Activated CD8-positive, alpha-beta T cell treated with anti-CD3 and anti-CD28 coated beads for 36 hours (primary cell): ENCODE measurements at regions not wholly inside any gene's neighbourhood (a gene's known extent, or its start where the extent isn't known, plus 50 kb on each side); places are given as distances from the start of the nearest gene placed in this dataset.
"Not testable (repeated sequence)": the region's sequence is repeated elsewhere in the genome, so short reads cannot be mapped to it uniquely, and the experiment has no call there.

Experiments
- ATAC-seq: fragments of 200-7000 bp; cut with Tn5 transposase; one replicate; pipeline ENCODE4 v1.10.0; 2021; ENCODE audit warnings: mild to moderate bottlenecking, moderate library complexity
- CTCF ChIA-PET: fragments of 350-600 bp; sonication (Branson Sonifier 250); formaldehyde crosslinking; loops from one replicate; lab custom pipeline; 2021; ENCODE audit warnings: antibody characterized with exemption; lab: Charles Lee
- POLR2A ChIA-PET: fragments of 350-600 bp; sonication (Branson Sonifier 250); formaldehyde crosslinking; loops from one replicate; lab custom pipeline; 2021; ENCODE audit warnings: antibody characterized with exemption; lab: Charles Lee
- DNase-seq: peaks from one replicate; pipeline ENCODE4 v3.0.0-alpha.2; 2020
- H3K27ac Mint-ChIP-seq: one replicate; pipeline ENCODE4 v1.8.0; 2021; ENCODE audit warnings: mild to moderate bottlenecking, mixed read lengths
- H3K27me3 Mint-ChIP-seq: one replicate; pipeline ENCODE4 v1.8.0; 2021; ENCODE audit warnings: mixed read lengths
- H3K36me3 Mint-ChIP-seq: one replicate; pipeline ENCODE4 v1.8.0; 2021; ENCODE audit warnings: low read depth, mixed read lengths
- H3K4me1 Mint-ChIP-seq: one replicate; pipeline ENCODE4 v1.8.0; 2021; ENCODE audit warnings: low read depth, mixed read lengths
- H3K4me3 Mint-ChIP-seq: one replicate; pipeline ENCODE4 v1.8.0; 2021; ENCODE audit warnings: mild to moderate bottlenecking, moderate library complexity, mixed read lengths
- H3K9me3 Mint-ChIP-seq: one replicate; pipeline ENCODE4 v1.8.0; 2021; ENCODE audit warnings: mixed read lengths
- CTCF ChIP-seq: fragments of 200-600 bp; IDR thresholded peaks from one replicate; pipeline ENCODE4 v1.8.0; 2022; ENCODE audit warnings: antibody characterized with exemption, mild to moderate bottlenecking
- intact Hi-C: fragments of 100-400 bp; cut with micrococcal nuclease; formaldehyde crosslinking; loops from one replicate; pipeline ENCODE4 v1.10.0; 2022

DNA sequence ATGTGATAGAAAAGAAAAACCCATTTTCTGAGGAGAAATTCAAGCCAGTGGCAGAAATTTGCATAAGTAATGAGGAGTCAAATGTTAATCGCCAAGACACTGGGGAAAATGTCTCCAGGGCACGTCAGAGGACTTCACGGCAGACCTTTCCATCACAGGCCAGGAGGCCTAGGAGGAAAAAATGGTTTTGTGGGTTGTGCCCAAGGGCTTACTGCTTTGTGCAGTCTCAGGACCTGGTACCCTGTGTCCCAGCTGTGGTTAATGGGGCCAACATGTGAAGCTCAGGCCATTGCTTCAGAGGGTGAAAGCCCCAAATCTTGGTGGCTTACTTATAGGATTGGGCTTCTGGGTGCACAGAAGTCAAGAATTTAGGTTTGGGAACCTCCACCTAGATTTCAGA, 54.8 kb upstream of the ADAMTS2 start:
- DNase-seq (no peak), ATAC-seq (no peak)
- intact Hi-C loops, result no loop called here
- Mint-ChIP-seq H3K27ac (no peak overlapping the region), H3K36me3 (peaks cover 5% of the 10 kb centered on the region), H3K4me1 (no peaks in the 10 kb centered on the region), H3K4me3 (no peak overlapping the region), H3K27me3 (peaks cover 2% of the 10 kb centered on the region), H3K9me3 (peaks cover 35% of the 10 kb centered on the region)
- POLR2A ChIA-PET, result no interaction called here
- CTCF ChIA-PET, result no interaction called here
- no peak for TF ChIP-seq CTCF

GRCh38 chr5:179399327-179399726, 54.1 kb upstream of the ADAMTS2 start:
- ATAC-seq, intact Hi-C loops, DNase-seq, H3K4me3 Mint-ChIP-seq, H3K4me1 Mint-ChIP-seq, H3K27ac Mint-ChIP-seq, POLR2A ChIA-PET, H3K27me3 Mint-ChIP-seq, CTCF ChIA-PET, H3K36me3 Mint-ChIP-seq: not testable (repeated sequence)
- H3K9me3 Mint-ChIP-seq, result peaks cover 35% of the 10 kb centered on the region

- peaks cover 44% of the 10 kb centered on the region for H3K9me3 Mint-ChIP-seq
Measured at GRCh38 chr5:179397516-179397915, 52.3 kb upstream of the ADAMTS2 start.

More at GRCh38 chr5:179397516-179397915, 52.3 kb upstream of the ADAMTS2 start:
- DNase-seq (no peak), ATAC-seq (no peak)
- peaks cover 7% of the 10 kb centered on the region for H3K36me3 Mint-ChIP-seq
- no peak overlapping the region for H3K27ac Mint-ChIP-seq
- intact Hi-C loops, result no loop called here
- ChIA-PET CTCF (no interaction called here), POLR2A (no interaction called here)
- H3K4me3 Mint-ChIP-seq, result no peak overlapping the region
- no peak for TF ChIP-seq CTCF
- H3K4me1 Mint-ChIP-seq, result no peaks in the 10 kb centered on the region
- peaks cover 6% of the 10 kb centered on the region for H3K27me3 Mint-ChIP-seq
